HL-60 (cell line): ENCODE measurements at regions not wholly inside any gene's neighbourhood (a gene's known extent, or its start where the extent isn't known, plus 50 kb on each side); places are given as distances from the start of the nearest gene placed in this dataset.

ENCODE experiments used
- DNase-seq, 2 experiments: peaks; one replicate each; pipeline ENCODE4 v3.0.0-alpha.2; 2010 to 2020; ENCODE audit warnings: low read depth in 1 of 2, low spot score in 1 of 2
- H3K27ac ChIP-seq: fragments of 250-450 bp; sonication (Bioruptor Pico); replicated peaks from 2 replicates; pipeline ENCODE4 v1.5.1; 2020; ENCODE audit warnings: mild to moderate bottlenecking, moderate library complexity
- H3K27me3 ChIP-seq: fragments of 250-450 bp; sonication (Bioruptor Pico); 2 replicates; pipeline ENCODE4 v1.5.1; 2021; ENCODE audit warnings: mild to moderate bottlenecking, moderate library complexity; ENCODE audit not compliant: insufficient read depth, poor library complexity, severe bottlenecking
- H3K4me3 ChIP-seq: replicated peaks from 2 replicates; pipeline ENCODE4 v1.5.1; 2011; ENCODE audit warnings: mild to moderate bottlenecking, control low read depth, low read length; ENCODE audit not compliant: insufficient read depth
- GABPA ChIP-seq: IDR thresholded peaks from 2 replicates; pipeline ENCODE4 v1.6.1; 2012; ENCODE audit warnings: low read depth
- POLR2AphosphoS5 ChIP-seq: IDR thresholded peaks from 2 replicates; pipeline ENCODE4 v1.6.1; 2012; ENCODE audit warnings: low read depth
- REST ChIP-seq: IDR thresholded peaks from 2 replicates; pipeline ENCODE4 v1.6.1; 2012; ENCODE audit warnings: low read depth; ENCODE audit not compliant: insufficient replicate concordance
- SPI1 ChIP-seq: IDR thresholded peaks from 2 replicates; pipeline ENCODE4 v1.6.1; 2012; ENCODE audit warnings: low read depth, mild to moderate bottlenecking, borderline replicate concordance
- TF ChIP-seq, protein P1 (sequence below): IDR thresholded peaks from one replicate; pipeline ENCODE4 v1.5.1; 2011; ENCODE audit warnings: low read length, control low read depth, inconsistent platforms; ENCODE audit not compliant: insufficient read depth

DNA sequence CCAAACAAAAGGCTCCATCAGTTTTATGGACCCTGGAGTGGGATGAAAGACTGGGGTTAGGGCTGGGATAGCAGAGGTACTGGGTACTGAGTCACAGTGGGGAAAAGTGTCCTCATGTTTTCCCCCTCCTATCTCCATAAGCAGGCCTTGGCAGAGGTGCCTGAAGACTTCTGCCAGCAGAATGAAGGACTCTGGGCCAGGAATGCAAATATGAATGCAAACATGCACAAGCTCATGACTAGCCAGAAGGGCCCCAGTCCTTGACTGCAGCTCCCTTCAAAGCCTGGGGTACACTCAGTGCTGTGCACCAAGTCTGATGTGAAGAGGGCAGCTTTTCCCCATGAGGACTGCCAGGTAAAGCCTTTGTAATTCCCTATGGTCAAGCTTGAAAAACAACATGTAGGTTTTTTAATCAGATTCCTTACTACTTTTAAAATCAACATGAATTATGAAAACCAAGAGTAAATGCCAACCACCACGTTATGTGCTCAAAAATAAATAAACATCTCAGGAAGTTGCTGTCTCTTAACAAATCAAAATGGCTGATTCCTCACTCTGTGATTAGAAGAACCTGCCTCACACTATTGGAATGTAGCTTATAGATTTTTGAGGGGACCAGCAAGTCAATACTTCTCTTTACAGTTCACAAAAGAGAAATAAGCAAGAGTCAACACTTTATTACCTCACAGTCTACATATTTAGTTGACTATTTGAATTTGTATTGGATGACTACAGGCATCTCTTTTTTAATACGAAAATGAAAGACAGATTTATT, 1512.0 kb downstream of the ARAP2 start:
- no peak overlapping the region for H3K27ac ChIP-seq
- no peaks in the 10 kb centered on the region for H3K27me3 ChIP-seq
- TF ChIP-seq, protein P1, sequence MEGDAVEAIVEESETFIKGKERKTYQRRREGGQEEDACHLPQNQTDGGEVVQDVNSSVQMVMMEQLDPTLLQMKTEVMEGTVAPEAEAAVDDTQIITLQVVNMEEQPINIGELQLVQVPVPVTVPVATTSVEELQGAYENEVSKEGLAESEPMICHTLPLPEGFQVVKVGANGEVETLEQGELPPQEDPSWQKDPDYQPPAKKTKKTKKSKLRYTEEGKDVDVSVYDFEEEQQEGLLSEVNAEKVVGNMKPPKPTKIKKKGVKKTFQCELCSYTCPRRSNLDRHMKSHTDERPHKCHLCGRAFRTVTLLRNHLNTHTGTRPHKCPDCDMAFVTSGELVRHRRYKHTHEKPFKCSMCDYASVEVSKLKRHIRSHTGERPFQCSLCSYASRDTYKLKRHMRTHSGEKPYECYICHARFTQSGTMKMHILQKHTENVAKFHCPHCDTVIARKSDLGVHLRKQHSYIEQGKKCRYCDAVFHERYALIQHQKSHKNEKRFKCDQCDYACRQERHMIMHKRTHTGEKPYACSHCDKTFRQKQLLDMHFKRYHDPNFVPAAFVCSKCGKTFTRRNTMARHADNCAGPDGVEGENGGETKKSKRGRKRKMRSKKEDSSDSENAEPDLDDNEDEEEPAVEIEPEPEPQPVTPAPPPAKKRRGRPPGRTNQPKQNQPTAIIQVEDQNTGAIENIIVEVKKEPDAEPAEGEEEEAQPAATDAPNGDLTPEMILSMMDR, result no peak
- no peak for TF ChIP-seq POLR2AphosphoS5
- no peak for TF ChIP-seq REST
- no peak for TF ChIP-seq SPI1
- no peak for TF ChIP-seq GABPA

DNA sequence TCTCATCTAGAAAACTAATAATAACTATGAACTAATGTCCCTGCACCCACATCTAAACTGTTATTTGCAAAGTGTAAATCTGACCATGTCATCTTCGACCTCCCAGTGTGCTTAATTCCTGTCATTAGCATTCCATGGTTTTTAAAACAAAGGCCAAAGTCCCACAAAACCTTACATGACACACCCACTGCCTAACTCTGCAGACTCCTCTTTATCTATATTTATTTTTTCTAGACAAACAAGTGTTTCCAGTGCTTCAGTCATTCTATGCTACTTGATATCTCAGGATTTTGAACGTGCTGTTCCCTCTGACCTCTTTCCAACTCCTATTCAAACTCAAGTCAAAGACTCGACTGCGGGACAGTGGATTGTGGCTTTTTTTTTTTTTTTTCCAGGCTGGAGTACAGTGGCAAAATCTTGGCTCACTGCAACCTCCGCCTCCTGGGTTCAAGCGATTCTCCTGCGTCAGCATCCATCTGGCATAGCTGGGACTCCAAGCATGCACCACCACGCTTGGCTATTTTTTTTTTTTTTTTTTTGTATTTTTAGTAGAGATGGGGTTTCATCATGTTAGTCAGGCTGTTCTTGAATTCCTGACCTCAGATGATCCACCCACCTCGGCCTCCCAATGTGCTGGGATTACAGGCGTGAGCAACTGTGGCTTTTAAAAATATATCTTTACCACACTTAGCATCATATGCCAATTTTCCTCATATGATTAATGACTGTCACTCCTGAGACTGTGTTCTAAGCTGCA, 1511.0 kb downstream of the ARAP2 start:
- Histone ChIP-seq H3K4me3 (no peak overlapping the region), H3K27me3 (no peaks in the 10 kb centered on the region), H3K27ac (no peak overlapping the region)
- no peak for TF ChIP-seq SPI1
- TF ChIP-seq REST, result no peak
- no peak for TF ChIP-seq POLR2AphosphoS5
- TF ChIP-seq, protein P1, result no peak
- TF ChIP-seq GABPA, result no peak
- DNase-seq, result no peak

More for the DNA sequence above, 1512.0 kb downstream of the ARAP2 start:
- H3K4me3 ChIP-seq, result no peak overlapping the region
- DNase-seq, result no peak

DNA sequence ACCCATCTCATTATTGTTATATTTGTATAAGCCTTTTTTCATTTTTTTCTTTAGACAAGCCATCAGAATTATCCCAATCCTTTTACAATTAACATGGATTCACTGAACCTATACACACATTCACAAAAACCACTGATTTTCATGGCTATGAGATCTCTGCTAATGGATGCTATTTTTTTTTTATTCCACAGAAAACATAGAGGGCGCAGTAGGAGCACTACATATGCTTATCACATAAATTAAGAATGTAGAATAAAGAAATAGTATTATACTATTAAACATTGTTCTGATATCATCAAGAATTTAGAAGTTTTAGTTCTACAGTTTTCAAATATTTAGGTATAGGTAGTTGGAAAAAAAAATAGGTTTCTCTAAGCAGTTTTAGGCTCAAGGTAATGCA, 1477.4 kb downstream of the ARAP2 start:
- no peak for DNase-seq
- Histone ChIP-seq H3K27me3 (no peaks in the 10 kb centered on the region), H3K27ac (no peak overlapping the region), H3K4me3 (no peak overlapping the region)
- TF ChIP-seq POLR2AphosphoS5 (no peak), SPI1 (no peak), GABPA (no peak), REST (no peak)
- TF ChIP-seq, protein P1, result no peak
